IPS-20b (cell line): ENCODE measurements at regions not wholly inside any gene's neighbourhood (a gene's known extent, or its start where the extent isn't known, plus 50 kb on each side); places are given as distances from the start of the nearest gene placed in this dataset.
A peak's percentile ranks its signal among the peaks of the same experiment; 100 is the strongest.
"Not testable (repeated sequence)": the region's sequence is repeated elsewhere in the genome, so short reads cannot be mapped to it uniquely, and the experiment has no call there.

Experiments used
- H3K27ac ChIP-seq: one replicate; pipeline ENCODE4 v1.5.1; 2013; ENCODE audit warnings: low read length
- H3K27me3 ChIP-seq: 2 replicates; pipeline ENCODE4 v1.6.1; 2013; ENCODE audit warnings: mild to moderate bottlenecking, low read length, inconsistent platforms; ENCODE audit not compliant: insufficient read depth
- H3K36me3 ChIP-seq: 2 replicates; pipeline ENCODE4 v1.6.1; 2013; ENCODE audit warnings: low read depth, mild to moderate bottlenecking, inconsistent platforms, low read length, moderate library complexity; ENCODE audit not compliant: insufficient read depth
- H3K4me1 ChIP-seq: 2 replicates; pipeline ENCODE4 v1.6.1; 2013; ENCODE audit warnings: mild to moderate bottlenecking, control low read depth, inconsistent platforms, low read length, moderate library complexity; ENCODE audit not compliant: insufficient read depth
- H3K4me3 ChIP-seq: 2 replicates; pipeline ENCODE4 v1.5.1; 2013; ENCODE audit warnings: mild to moderate bottlenecking, low read length, inconsistent platforms
- H3K9ac ChIP-seq: 2 replicates; pipeline ENCODE4 v1.6.1; 2013; ENCODE audit warnings: low read depth, mild to moderate bottlenecking, inconsistent platforms, low read length, moderate library complexity
- H3K9me3 ChIP-seq: 2 replicates; pipeline ENCODE4 v1.6.1; 2013; ENCODE audit warnings: mild to moderate bottlenecking, low read depth, low read length, inconsistent platforms; ENCODE audit not compliant: insufficient read depth

DNA sequence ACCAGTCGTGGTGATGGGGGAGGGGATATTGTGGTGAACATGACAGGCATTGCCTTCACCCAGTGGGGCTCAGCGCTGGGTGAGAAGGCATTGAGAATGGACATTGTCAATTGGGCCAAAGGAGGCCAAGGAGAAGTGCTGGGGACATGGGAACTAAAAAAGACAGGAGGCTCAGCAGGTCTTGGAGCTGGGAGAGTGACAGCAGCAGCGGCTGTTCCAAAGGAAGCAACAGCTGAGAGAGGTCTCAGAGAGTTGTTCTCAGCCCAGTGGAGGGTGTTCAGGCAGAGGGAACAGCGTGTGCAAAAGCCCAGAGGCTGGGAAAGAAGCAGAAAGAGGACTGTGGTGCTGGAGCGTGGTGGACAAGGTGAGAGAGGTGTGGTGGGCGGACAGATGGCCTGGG, 56.6 kb upstream of the ASNS start:
- not testable (repeated sequence) for H3K36me3 ChIP-seq, H3K9me3 ChIP-seq, H3K9ac ChIP-seq, H3K4me3 ChIP-seq, H3K4me1 ChIP-seq, H3K27ac ChIP-seq
- peaks cover 13% of the 10 kb centered on the region for H3K27me3 ChIP-seq

DNA sequence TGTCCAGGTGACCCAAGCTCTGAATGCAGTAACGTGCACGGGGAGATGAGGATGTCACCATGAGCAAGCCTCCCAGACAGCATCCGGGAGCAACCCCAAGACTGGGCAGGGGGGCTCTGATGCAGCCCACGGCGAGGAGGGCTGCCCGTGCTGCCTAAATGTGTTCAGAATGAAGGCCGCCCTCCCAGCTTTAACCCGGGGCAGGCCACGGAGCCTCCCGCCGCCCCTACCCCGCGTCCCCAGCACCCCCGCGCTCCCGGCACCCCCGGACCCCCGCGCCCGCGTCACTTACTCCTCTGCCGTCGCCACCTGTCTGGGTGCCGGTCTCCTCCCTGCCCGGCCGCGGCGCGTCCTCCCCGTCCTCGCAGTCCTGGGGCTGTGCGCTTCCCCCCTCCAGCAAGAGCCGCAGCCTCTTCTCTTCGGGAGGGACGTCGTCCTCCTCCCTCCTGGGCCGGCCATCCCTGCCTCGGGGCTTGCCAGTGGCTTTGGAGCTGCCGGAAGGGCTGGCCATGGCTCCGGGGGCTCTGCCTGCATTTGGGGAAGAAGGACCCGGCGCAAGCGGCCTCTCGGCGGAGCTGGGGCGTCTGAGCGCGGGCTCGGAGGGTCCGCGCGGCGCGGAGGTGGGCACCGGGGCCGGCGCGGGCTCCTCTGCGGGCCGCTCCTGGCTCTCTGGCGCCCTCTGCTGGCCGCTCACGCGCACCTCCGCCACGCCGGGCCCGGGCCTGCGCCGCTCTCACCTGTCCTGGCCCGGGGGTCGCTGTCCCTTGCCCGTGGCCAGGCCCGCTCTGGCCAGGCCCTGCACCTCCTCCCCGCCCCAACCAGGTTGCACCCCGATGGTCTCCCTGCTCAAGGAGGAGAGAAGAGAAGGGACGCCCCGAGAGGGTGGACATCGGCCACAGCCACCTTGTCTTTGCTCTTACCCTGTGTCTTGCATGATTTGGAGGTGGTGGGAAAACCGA, 55.9 kb upstream of the ASNS start:
- H3K4me3 ChIP-seq, result peak overlapping the region; percentile 64; the same call in 1 of the 2 replicates
- not testable (repeated sequence) for H3K27ac ChIP-seq, H3K36me3 ChIP-seq, H3K9me3 ChIP-seq, H3K4me1 ChIP-seq, H3K9ac ChIP-seq
- peaks cover 13% of the 10 kb centered on the region for H3K27me3 ChIP-seq
